Karpas-422 (cell line): ENCODE measurements at regions not wholly inside any gene's neighbourhood (a gene's known extent, or its start where the extent isn't known, plus 50 kb on each side); places are given as distances from the start of the nearest gene placed in this dataset.

Source experiments
- DNase-seq: peaks from one replicate; pipeline ENCODE4 v3.0.0-alpha.2; 2015
- H2AFZ ChIP-seq: fragments of 200-600 bp; sonication (generic); 2 replicates; pipeline ENCODE4 v1.6.1; 2014; ENCODE audit warnings: antibody characterized with exemption, low read length, mixed read lengths
- H3K27ac ChIP-seq: fragments of 200-600 bp; sonication (generic); 2 replicates; pipeline ENCODE4 v1.5.1; 2014; ENCODE audit warnings: mild to moderate bottlenecking, low read length, moderate library complexity
- H3K27me3 ChIP-seq: fragments of 200-600 bp; sonication (generic); 2 replicates; pipeline ENCODE4 v1.6.1; 2014; ENCODE audit warnings: low read length, mixed read lengths
- H3K36me3 ChIP-seq: fragments of 200-600 bp; sonication (generic); 2 replicates; pipeline ENCODE4 v1.6.1; 2014; ENCODE audit warnings: low read length, mixed read lengths; ENCODE audit not compliant: insufficient read depth
- H3K4me1 ChIP-seq: fragments of 200-600 bp; sonication (generic); 2 replicates; pipeline ENCODE4 v1.6.1; 2014; ENCODE audit warnings: mild to moderate bottlenecking, low read length, mixed read lengths
- H3K4me2 ChIP-seq: fragments of 200-600 bp; sonication (generic); 2 replicates; pipeline ENCODE4 v1.6.1; 2014; ENCODE audit warnings: low read length, low read depth, mild to moderate bottlenecking; ENCODE audit not compliant: poor library complexity, severe bottlenecking
- H3K4me3 ChIP-seq: fragments of 200-600 bp; sonication (generic); 2 replicates; pipeline ENCODE4 v1.5.1; 2014; ENCODE audit warnings: mild to moderate bottlenecking, antibody characterized with exemption, low read length, mixed read lengths
- H3K79me2 ChIP-seq: fragments of 200-600 bp; sonication (generic); 2 replicates; pipeline ENCODE4 v1.6.1; 2014; ENCODE audit warnings: mild to moderate bottlenecking, low read length, mixed read lengths
- H3K9ac ChIP-seq: fragments of 200-600 bp; sonication (generic); 2 replicates; pipeline ENCODE4 v1.6.0; 2014; ENCODE audit warnings: low read length
- H3K9me2 ChIP-seq: fragments of 200-600 bp; sonication (generic), shearing (Covaris generic); replicated peaks from 2 replicates; pipeline ENCODE4 v1.6.0; 2014; ENCODE audit warnings: mild to moderate bottlenecking, low read length, moderate library complexity; ENCODE audit not compliant: insufficient read depth
- H3K9me3 ChIP-seq: fragments of 300-700, 200-600 bp; sonication (generic); 2 replicates; pipeline ENCODE4 v1.6.1; 2014; ENCODE audit warnings: low read length, mixed read lengths
- H4K20me1 ChIP-seq: fragments of 200-600 bp; sonication (generic); 2 replicates; pipeline ENCODE4 v1.6.1; 2014; ENCODE audit warnings: mild to moderate bottlenecking, antibody characterized with exemption, low read length, low read depth; ENCODE audit not compliant: insufficient read depth

- H3K4me1 ChIP-seq = no peaks in the 10 kb centered on the region
- no peak for DNase-seq
Observed at GRCh38 chr12:13369474-13370056, 173.0 kb downstream of the EMP1 start.

GRCh38 chr12:13368971-13369370, 172.4 kb downstream of the EMP1 start:
- H3K4me1 ChIP-seq = no peaks in the 10 kb centered on the region
- H2AFZ ChIP-seq = no peak overlapping the region
- DNase-seq = no peak
- H3K36me3 ChIP-seq = no peaks in the 10 kb centered on the region
- no peaks in the 10 kb centered on the region for H3K9me3 ChIP-seq
- no peak overlapping the region for H3K4me3 ChIP-seq
- H4K20me1 ChIP-seq = no peaks in the 10 kb centered on the region
- no peaks in the 10 kb centered on the region for H3K79me2 ChIP-seq
- H3K4me2 ChIP-seq = no peak overlapping the region
- no peak overlapping the region for H3K27ac ChIP-seq
- H3K9me2 ChIP-seq = no peaks in the 10 kb centered on the region
- no peaks in the 10 kb centered on the region for H3K27me3 ChIP-seq
- H3K9ac ChIP-seq = no peak overlapping the region

More at GRCh38 chr12:13369474-13370056, 173.0 kb downstream of the EMP1 start:
- Histone ChIP-seq H3K79me2 (no peaks in the 10 kb centered on the region), H3K27ac (no peak overlapping the region), H3K36me3 (no peaks in the 10 kb centered on the region), H3K9me2 (no peaks in the 10 kb centered on the region), H2AFZ (no peak overlapping the region), H3K4me3 (no peak overlapping the region), H4K20me1 (no peaks in the 10 kb centered on the region), H3K9me3 (no peaks in the 10 kb centered on the region), H3K27me3 (no peaks in the 10 kb centered on the region), H3K4me2 (no peak overlapping the region), H3K9ac (no peak overlapping the region)

GRCh38 chr12:13368431-13368830, 171.9 kb downstream of the EMP1 start:
- no peak overlapping the region for H3K27ac ChIP-seq
- H3K9ac ChIP-seq = no peak overlapping the region
- no peaks in the 10 kb centered on the region for H3K9me3 ChIP-seq
- no peak for DNase-seq
- no peaks in the 10 kb centered on the region for H3K9me2 ChIP-seq
- no peaks in the 10 kb centered on the region for H4K20me1 ChIP-seq
- no peaks in the 10 kb centered on the region for H3K4me1 ChIP-seq
- H2AFZ ChIP-seq = no peak overlapping the region
- no peak overlapping the region for H3K4me2 ChIP-seq
- H3K79me2 ChIP-seq = no peaks in the 10 kb centered on the region
- H3K36me3 ChIP-seq = no peaks in the 10 kb centered on the region
- H3K4me3 ChIP-seq = no peak overlapping the region
- no peaks in the 10 kb centered on the region for H3K27me3 ChIP-seq

GRCh38 chr12:13367973-13368372, 171.4 kb downstream of the EMP1 start:
- H4K20me1 ChIP-seq = no peaks in the 10 kb centered on the region

GRCh38 chr12:13365748-13366366, 169.3 kb downstream of the EMP1 start:
- Histone ChIP-seq H3K27me3 (no peaks in the 10 kb centered on the region), H3K36me3 (no peaks in the 10 kb centered on the region), H3K4me1 (no peaks in the 10 kb centered on the region), H3K9ac (no peak overlapping the region), H3K79me2 (no peaks in the 10 kb centered on the region), H2AFZ (no peak overlapping the region), H4K20me1 (no peaks in the 10 kb centered on the region), H3K27ac (no peak overlapping the region), H3K4me2 (no peak overlapping the region), H3K9me3 (no peaks in the 10 kb centered on the region), H3K4me3 (no peak overlapping the region), H3K9me2 (no peaks in the 10 kb centered on the region)
- no peak for DNase-seq

More at GRCh38 chr12:13367973-13368372, 171.4 kb downstream of the EMP1 start:
- H3K36me3 ChIP-seq = no peaks in the 10 kb centered on the region
- H3K27me3 ChIP-seq = no peaks in the 10 kb centered on the region
- no peaks in the 10 kb centered on the region for H3K9me2 ChIP-seq
- no peaks in the 10 kb centered on the region for H3K4me1 ChIP-seq
- H3K9me3 ChIP-seq = no peaks in the 10 kb centered on the region
- no peak overlapping the region for H3K4me3 ChIP-seq
- H2AFZ ChIP-seq = no peak overlapping the region
- no peak overlapping the region for H3K4me2 ChIP-seq
- no peak overlapping the region for H3K27ac ChIP-seq
- H3K79me2 ChIP-seq = no peaks in the 10 kb centered on the region
- no peak for DNase-seq
- no peak overlapping the region for H3K9ac ChIP-seq

- Histone ChIP-seq H3K9me2 (no peaks in the 10 kb centered on the region), H2AFZ (no peak overlapping the region), H3K27ac (no peak overlapping the region), H3K79me2 (no peaks in the 10 kb centered on the region), H3K9ac (no peak overlapping the region), H3K27me3 (no peaks in the 10 kb centered on the region), H3K36me3 (no peaks in the 10 kb centered on the region), H3K4me2 (no peak overlapping the region), H3K9me3 (no peaks in the 10 kb centered on the region), H4K20me1 (no peaks in the 10 kb centered on the region), H3K4me1 (no peaks in the 10 kb centered on the region), H3K4me3 (no peak overlapping the region)
- peak; percentile 88 for DNase-seq
Observed at GRCh38 chr12:13362260-13362841, 165.8 kb downstream of the EMP1 start.

GRCh38 chr12:13359636-13360035, 163.1 kb downstream of the EMP1 start:
- Histone ChIP-seq H4K20me1 (no peaks in the 10 kb centered on the region), H3K9me3 (no peaks in the 10 kb centered on the region), H3K4me1 (no peaks in the 10 kb centered on the region), H3K4me3 (no peak overlapping the region), H3K9ac (no peak overlapping the region), H2AFZ (no peak overlapping the region), H3K36me3 (no peaks in the 10 kb centered on the region), H3K27me3 (no peaks in the 10 kb centered on the region), H3K9me2 (no peaks in the 10 kb centered on the region), H3K79me2 (no peaks in the 10 kb centered on the region), H3K4me2 (no peak overlapping the region), H3K27ac (no peak overlapping the region)
- DNase-seq = no peak

- no peaks in the 10 kb centered on the region for H3K4me1 ChIP-seq
- no peaks in the 10 kb centered on the region for H3K36me3 ChIP-seq
- no peak overlapping the region for H2AFZ ChIP-seq
- no peaks in the 10 kb centered on the region for H3K9me3 ChIP-seq
- no peak overlapping the region for H3K27ac ChIP-seq
- no peak overlapping the region for H3K4me3 ChIP-seq
- no peaks in the 10 kb centered on the region for H3K27me3 ChIP-seq
- no peaks in the 10 kb centered on the region for H3K79me2 ChIP-seq
- DNase-seq = no peak
- H4K20me1 ChIP-seq = no peaks in the 10 kb centered on the region
- no peak overlapping the region for H3K9ac ChIP-seq
- H3K9me2 ChIP-seq = no peaks in the 10 kb centered on the region
- no peak overlapping the region for H3K4me2 ChIP-seq
Observed at GRCh38 chr12:13358391-13358905, 161.9 kb downstream of the EMP1 start.
